H1 (cell line): ENCODE measurements at regions not wholly inside any gene's neighbourhood (a gene's known extent, or its start where the extent isn't known, plus 50 kb on each side); places are given as distances from the start of the nearest gene placed in this dataset.

Experiments
- CTCF ChIA-PET: fragments of 300-600 bp; sonication (Branson Sonifier 250); formaldehyde crosslinking; loops from one replicate; lab custom pipeline; 2021; ENCODE audit not compliant: partially characterized antibody; lab: Charles Lee
- POLR2A ChIA-PET: fragments of 300-600 bp; sonication (Branson Sonifier 250); formaldehyde crosslinking; loops from one replicate; lab custom pipeline; 2021; ENCODE audit warnings: inconsistent platforms; ENCODE audit not compliant: partially characterized antibody; lab: Charles Lee
- DNase-seq, 2 experiments: peaks; one replicate each; pipeline versions ENCODE4 v3.0.0 to v3.0.0-alpha.2; 2010 to 2022; ENCODE audit warnings: low spot score in 2 of 2, low read depth in 1 of 2, mixed read lengths in 1 of 2
- FAIRE-seq: peaks from 2 replicates; lab custom pipeline; 2011; peaks lifted over from hg19 to GRCh38; lab: Jason Lieb, UNC
- H2AFZ ChIP-seq: 2 replicates; pipeline ENCODE4 v1.8.1; 2012; ENCODE audit warnings: low read length, inconsistent platforms
- H2AK5ac ChIP-seq: 2 replicates; pipeline ENCODE4 v1.6.1; 2013; ENCODE audit warnings: low read depth, low read length
- H2BK120ac ChIP-seq: replicated peaks from 2 replicates; pipeline ENCODE3; 2013; ENCODE audit warnings: low read depth, low read length, inconsistent platforms
- H2BK12ac ChIP-seq: 2 replicates; pipeline ENCODE4 v1.6.1; 2013; ENCODE audit warnings: low read depth, low read length
- H2BK15ac ChIP-seq: 2 replicates; pipeline ENCODE4 v1.6.1; 2013; ENCODE audit warnings: low read length
- H2BK20ac ChIP-seq: 2 replicates; pipeline ENCODE4 v1.6.1; 2013; ENCODE audit warnings: low read length
- H2BK5ac ChIP-seq: 2 replicates; pipeline ENCODE4 v1.6.1; 2013; ENCODE audit warnings: low read depth, low read length
- H3K14ac ChIP-seq: 2 replicates; pipeline ENCODE4 v1.6.1; 2013; ENCODE audit warnings: inconsistent platforms; ENCODE audit not compliant: insufficient read length
- H3K18ac ChIP-seq: 2 replicates; pipeline ENCODE4 v1.6.1; 2013; ENCODE audit warnings: low read length; ENCODE audit errors: extremely low read depth
- H3K23ac ChIP-seq: 2 replicates; pipeline ENCODE4 v1.6.1; 2013; ENCODE audit warnings: inconsistent platforms; ENCODE audit not compliant: insufficient read length
- H3K23me2 ChIP-seq: 2 replicates; pipeline ENCODE4 v1.6.1; 2013; ENCODE audit warnings: low read depth, low read length
- H3K27ac ChIP-seq: 2 replicates; pipeline ENCODE4 v1.6.1; 2011; ENCODE audit warnings: low read depth, low read length, inconsistent platforms
- H3K27me3 ChIP-seq, 4 experiments: replicated peaks in 1 of 4; 1 replicate in 1 of 4; 2 replicates in 3 of 4; pipeline versions ENCODE4 v1.6.1 to v1.8.1; 2011 to 2013; ENCODE audit warnings: low read length in 3 of 4, mild to moderate bottlenecking in 3 of 4, inconsistent platforms in 2 of 4, mixed read lengths in 2 of 4, moderate library complexity in 1 of 4; ENCODE audit not compliant: control insufficient read depth in 3 of 4, insufficient read depth in 3 of 4; ENCODE audit errors: extremely low read depth in 1 of 4
- H3K36me3 ChIP-seq, 4 experiments: 2 replicates each; pipeline versions ENCODE4 v1.6.1 to v1.8.1; 2011 to 2013; ENCODE audit warnings: mild to moderate bottlenecking in 4 of 4, low read length in 3 of 4, moderate library complexity in 2 of 4, control low read depth in 1 of 4, inconsistent platforms in 1 of 4; ENCODE audit not compliant: insufficient read depth in 4 of 4, control insufficient read depth in 2 of 4
- H3K4ac ChIP-seq: replicated peaks from 2 replicates; pipeline ENCODE3; 2013; ENCODE audit warnings: low read length, low read depth, mixed read lengths, inconsistent platforms; ENCODE audit not compliant: insufficient read length
- H3K4me1 ChIP-seq, 4 experiments: replicated peaks in 1 of 4; 1 replicate in 1 of 4; 2 replicates in 3 of 4; pipeline versions ENCODE4 v1.6.1 to v1.8.1; 2011 to 2013; ENCODE audit warnings: low read length in 3 of 4, inconsistent platforms in 2 of 4, mixed read lengths in 1 of 4; ENCODE audit not compliant: insufficient read depth in 4 of 4, control insufficient read depth in 3 of 4
- H3K4me2 ChIP-seq, 2 experiments: 2 replicates each; pipeline versions ENCODE4 v1.6.1 to v1.8.1; 2011 to 2013; ENCODE audit warnings: low read depth in 2 of 2, low read length in 2 of 2, control low read depth in 1 of 2, inconsistent platforms in 1 of 2, mild to moderate bottlenecking in 1 of 2; ENCODE audit not compliant: insufficient read depth in 1 of 2
- H3K4me3 ChIP-seq, 4 experiments: fragments of 200-600, 300-600 bp in 1 of 4; sonication (generic), shearing (Covaris generic), sonication (Bioruptor Twin) in 1 of 4; 2 replicates each; pipeline versions ENCODE4 v1.5.1 to v1.8.1; 2011 to 2016; ENCODE audit warnings: low read length in 4 of 4, low read depth in 3 of 4, control low read depth in 2 of 4, inconsistent platforms in 2 of 4, mild to moderate bottlenecking in 2 of 4, mixed read lengths in 1 of 4, moderate library complexity in 1 of 4; ENCODE audit not compliant: insufficient read depth in 2 of 4; ENCODE audit errors: extremely low read depth in 1 of 4
- H3K56ac ChIP-seq: replicated peaks from 2 replicates; pipeline ENCODE3; 2013; ENCODE audit warnings: low read depth, mild to moderate bottlenecking, mixed read lengths, low read length, inconsistent platforms; ENCODE audit not compliant: insufficient read length
- H3K79me1 ChIP-seq: 2 replicates; pipeline ENCODE4 v1.6.1; 2013; ENCODE audit warnings: low read depth, low read length, control low read depth
- H3K79me2 ChIP-seq, 2 experiments: 2 replicates each; pipeline versions ENCODE4 v1.6.1 to v1.8.1; 2012 to 2013; ENCODE audit warnings: low read length in 2 of 2, mild to moderate bottlenecking in 2 of 2, inconsistent platforms in 1 of 2; ENCODE audit not compliant: insufficient read depth in 2 of 2, control insufficient read depth in 1 of 2
- H3K9ac ChIP-seq, 4 experiments: replicated peaks in 1 of 4; 1 replicate in 1 of 4; 2 replicates in 3 of 4; pipeline versions ENCODE4 v1.6.1 to v1.8.1; 2011 to 2013; ENCODE audit warnings: low read depth in 3 of 4, low read length in 3 of 4, control low read depth in 2 of 4, mild to moderate bottlenecking in 2 of 4, moderate library complexity in 2 of 4, inconsistent platforms in 1 of 4; ENCODE audit errors: extremely low read depth in 1 of 4
- H3K9me3 ChIP-seq, 2 experiments: 2 replicates each; pipeline versions ENCODE4 v1.6.1 to v1.8.1; 2012 to 2013; ENCODE audit warnings: mild to moderate bottlenecking in 2 of 2, moderate library complexity in 2 of 2, control low read depth in 1 of 2, inconsistent platforms in 1 of 2, low read depth in 1 of 2, low read length in 1 of 2, mixed read lengths in 1 of 2; ENCODE audit not compliant: insufficient read depth in 2 of 2
- H4K20me1 ChIP-seq, 2 experiments: replicated peaks in 1 of 2; 2 replicates each; pipeline versions ENCODE3 to v1.8.1; 2011 to 2013; ENCODE audit warnings: inconsistent platforms in 2 of 2, low read length in 2 of 2, mild to moderate bottlenecking in 1 of 2; ENCODE audit not compliant: insufficient read depth in 2 of 2, control insufficient read depth in 1 of 2
- H4K5ac ChIP-seq: 2 replicates; pipeline ENCODE4 v1.6.1; 2013; ENCODE audit warnings: low read length, low read depth, mixed read lengths, inconsistent platforms; ENCODE audit not compliant: insufficient read length
- H4K8ac ChIP-seq: 2 replicates; pipeline ENCODE4 v1.8.0; 2013; ENCODE audit warnings: mild to moderate bottlenecking, moderate library complexity, low read length, inconsistent platforms; ENCODE audit not compliant: insufficient read depth; ENCODE audit errors: extremely low read depth
- H4K91ac ChIP-seq: replicated peaks from 2 replicates; pipeline ENCODE3; 2013; ENCODE audit warnings: low read length, mixed read lengths, inconsistent platforms; ENCODE audit not compliant: insufficient read length
- BACH1 ChIP-seq: IDR thresholded peaks from 2 replicates; pipeline ENCODE4 v1.6.1; 2012; ENCODE audit warnings: low read length, improper control_type of control experiment
- EP300 ChIP-seq, 2 experiments: IDR thresholded peaks; 1 replicate in 1 of 2; 2 replicates in 1 of 2; pipeline ENCODE4 v1.6.1; 2011 to 2012; ENCODE audit warnings: low read depth in 2 of 2, low read length in 2 of 2, mild to moderate bottlenecking in 2 of 2, borderline replicate concordance in 1 of 2, inconsistent platforms in 1 of 2, moderate library complexity in 1 of 2
- RNF2 ChIP-seq: fragments of 200-900, 300-1000 bp; sonication (generic); IDR thresholded peaks from 2 replicates; pipeline ENCODE4 v1.7.1; 2016; ENCODE audit warnings: borderline replicate concordance, low read depth, mild to moderate bottlenecking, antibody characterized with exemption, low read length; ENCODE audit not compliant: poor library complexity, severe bottlenecking; ENCODE audit errors: missing control alignments
- WGBS, 2 experiments: shearing (Covaris generic) in 1 of 2; methylation state at CpG; one replicate each; pipeline versions ENCODE4 v1.1.6 to v1.1.7; 2013 to 2015; ENCODE audit warnings: low lambda C conversion rate in 2 of 2, mixed read lengths in 2 of 2, inconsistent platforms in 1 of 2, low coverage in 1 of 2, missing lambda C conversion rate in 1 of 2; ENCODE audit not compliant: insufficient replicate concordance in 2 of 2, insufficient coverage in 1 of 2, insufficient read length in 1 of 2; ENCODE audit errors: extremely low coverage in 1 of 2, missing lambda C conversion rate in 1 of 2; 5-methylcytosine and 5-hydroxymethylcytosine counted together

- H2AK5ac ChIP-seq = no peak overlapping the region
- no peaks in the 10 kb centered on the region for H3K27me3 ChIP-seq
- TF ChIP-seq RNF2 (no peak), BACH1 (no peak), EP300 (IDR thresholded peaks at IDR 0.05; ENCODE audit: borderline replicate concordance in 1 of 2, low read depth in 2 of 2, low read length in 2 of 2) (no peak)
- no peak overlapping the region for H2BK20ac ChIP-seq
- H3K27ac ChIP-seq = no peak overlapping the region
- no peak overlapping the region for H2BK15ac ChIP-seq
- H3K4me1 ChIP-seq = no peaks in the 10 kb centered on the region
- no peak overlapping the region for H4K91ac ChIP-seq
- H3K56ac ChIP-seq = no peak overlapping the region
- no peak overlapping the region for H3K4me2 ChIP-seq
- H3K4me3 ChIP-seq = no peak overlapping the region
- no peaks in the 10 kb centered on the region for H3K36me3 ChIP-seq
- H4K5ac ChIP-seq = no peak overlapping the region
- no peak overlapping the region for H3K18ac ChIP-seq
- CTCF ChIA-PET = no interaction called here
- H4K8ac ChIP-seq = no peak overlapping the region
- H2BK5ac ChIP-seq = no peak overlapping the region
- no peaks in the 10 kb centered on the region for H3K23me2 ChIP-seq
- H2AFZ ChIP-seq = no peak overlapping the region
- no peak overlapping the region for H3K14ac ChIP-seq
- no peak overlapping the region for H3K9ac ChIP-seq
- no peak overlapping the region for H2BK120ac ChIP-seq
- no peak overlapping the region for H3K23ac ChIP-seq
- no peak overlapping the region for H3K4ac ChIP-seq
- H4K20me1 ChIP-seq = no peaks in the 10 kb centered on the region
- POLR2A ChIA-PET = no interaction called here
- FAIRE-seq (no peak), DNase-seq (no peak)
- H3K9me3 ChIP-seq = peaks cover 0 to 7% of the 10 kb centered on the region in 2 experiments; a peak in 2 of 4 replicates
- no peaks in the 10 kb centered on the region for H3K79me2 ChIP-seq
- 81% methylated on average over 1 of the region's 1 CpG; no CpG with 5 or more reads in 1 of the 2 experiments for WGBS, 2 experiments
- H3K79me1 ChIP-seq = no peaks in the 10 kb centered on the region
- no peak overlapping the region for H2BK12ac ChIP-seq
Observed at GRCh38 chr22:34687116-34687515, 378.8 kb upstream of the ISX start.
